Tibial nerve (tissue), 3 donors: ENCODE measurements at regions not wholly inside any gene's neighbourhood (a gene's known extent, or its start where the extent isn't known, plus 50 kb on each side); places are given as distances from the start of the nearest gene placed in this dataset.

Experiments used
- CTCF ChIP-seq, 5 experiments: fragments of 200-600 bp in 3 of 5; fragments of 450-650 bp in 2 of 5; sonication (generic) in 3 of 5; IDR thresholded peaks; one replicate each; pipeline ENCODE4 v1.5.1; 2016 to 2019; ENCODE audit warnings: antibody characterized with exemption in 5 of 5, mild to moderate bottlenecking in 3 of 5, moderate library complexity in 2 of 5
- POLR2A ChIP-seq, 2 donors: fragments of 450-650 bp; IDR thresholded peaks; one replicate each; pipeline ENCODE4 v1.6.1; 2017; ENCODE audit warnings: antibody characterized with exemption in 2 of 2, mild to moderate bottlenecking in 2 of 2, moderate library complexity in 2 of 2

- no peak for TF ChIP-seq CTCF (IDR thresholded peaks at IDR 0.05)
- TF ChIP-seq POLR2A (IDR thresholded peaks at IDR 0.05): no peak
These were observed 382.3 kb upstream of the SLC30A5 start for GRCh38 chr5:68711293-68712200.
